Stromal cell of bone marrow (primary cell): ENCODE measurements at regions not wholly inside any gene's neighbourhood (a gene's known extent, or its start where the extent isn't known, plus 50 kb on each side); places are given as distances from the start of the nearest gene placed in this dataset.
"Not testable (repeated sequence)": the region's sequence is repeated elsewhere in the genome, so short reads cannot be mapped to it uniquely, and the experiment has no call there.

Experiments used
- DNase-seq: peaks from one replicate; pipeline ENCODE4 v3.0.0-alpha.2; 2012; ENCODE audit warnings: low read depth

DNA sequence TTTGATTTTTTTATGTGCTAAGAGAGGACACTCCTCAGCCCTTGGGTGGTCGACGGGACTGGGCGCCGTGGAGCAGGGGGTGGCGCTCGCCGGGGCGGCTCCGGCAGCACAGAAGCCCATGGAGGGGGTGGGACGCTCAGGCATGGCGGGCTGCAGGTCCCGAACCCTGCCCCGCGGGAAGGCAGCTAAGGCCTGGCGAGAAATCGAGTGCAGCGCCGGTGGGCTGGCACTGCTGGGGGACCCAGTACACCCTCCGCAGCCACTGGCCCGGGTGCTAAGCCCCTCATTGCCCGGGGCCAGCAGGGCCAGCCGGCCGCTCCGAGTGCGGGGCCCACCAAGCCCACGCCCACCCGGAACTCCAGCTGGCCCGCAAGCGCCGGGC, 669.7 kb upstream of the CTNND2 start:
- DNase-seq = not testable (repeated sequence)

DNA sequence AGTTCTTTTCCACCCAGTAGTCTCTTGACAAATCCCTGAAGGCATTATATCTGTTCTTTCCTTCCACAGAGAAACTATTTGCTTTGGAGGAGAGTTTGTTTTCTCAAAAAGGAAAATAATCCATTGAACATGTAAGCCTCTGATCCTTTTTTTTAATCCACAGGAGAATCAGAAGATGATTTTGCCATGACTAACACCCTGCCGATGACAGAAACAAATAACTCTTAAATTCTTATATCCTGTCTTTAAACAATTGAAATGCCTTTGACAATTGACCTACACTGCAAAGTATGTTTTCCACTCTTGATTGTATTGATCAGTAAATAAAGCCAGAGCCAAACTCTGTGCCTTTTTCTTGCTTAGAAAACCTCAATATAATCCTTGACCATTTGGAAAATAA, 666.4 kb upstream of the CTNND2 start:
- no peak for DNase-seq

DNA sequence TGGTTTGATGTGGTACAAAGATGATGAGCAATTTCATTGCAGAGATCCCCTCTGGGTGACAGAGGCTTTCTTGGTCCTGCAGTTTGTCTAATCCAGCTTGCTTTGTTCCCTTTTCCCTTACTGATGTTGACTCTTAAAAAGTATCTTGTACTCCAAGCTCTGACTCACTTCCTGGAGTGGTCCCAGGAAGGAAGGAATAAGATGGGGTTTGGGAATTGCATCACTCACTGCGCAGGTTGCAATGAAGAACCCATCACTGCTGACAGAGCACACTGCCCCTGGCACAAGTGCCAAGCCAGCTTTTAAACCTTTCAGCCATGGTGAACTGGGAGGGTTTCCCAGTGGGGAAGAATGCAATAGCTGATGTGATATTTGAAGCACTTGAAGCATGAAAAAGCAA, 662.2 kb upstream of the CTNND2 start:
- no peak for DNase-seq

DNA sequence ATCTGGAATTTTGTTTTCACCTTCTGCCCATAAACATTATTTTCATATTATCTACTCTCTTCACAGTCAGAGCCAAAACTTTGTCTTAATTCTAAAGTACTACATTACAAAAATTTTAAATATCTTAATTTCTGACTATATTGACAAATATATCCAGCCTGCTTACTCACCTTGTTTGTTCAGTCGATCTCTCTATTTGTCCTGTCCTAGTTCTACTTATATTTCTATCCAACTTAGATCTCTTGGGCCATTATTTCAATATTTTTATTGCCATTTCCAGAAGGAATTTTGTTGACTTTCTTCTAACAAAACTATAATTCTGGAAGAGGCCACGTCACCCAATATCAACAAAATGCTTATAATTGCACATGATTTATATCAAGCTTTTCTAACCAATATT, 652.8 kb upstream of the CTNND2 start:
- no peak for DNase-seq

DNA sequence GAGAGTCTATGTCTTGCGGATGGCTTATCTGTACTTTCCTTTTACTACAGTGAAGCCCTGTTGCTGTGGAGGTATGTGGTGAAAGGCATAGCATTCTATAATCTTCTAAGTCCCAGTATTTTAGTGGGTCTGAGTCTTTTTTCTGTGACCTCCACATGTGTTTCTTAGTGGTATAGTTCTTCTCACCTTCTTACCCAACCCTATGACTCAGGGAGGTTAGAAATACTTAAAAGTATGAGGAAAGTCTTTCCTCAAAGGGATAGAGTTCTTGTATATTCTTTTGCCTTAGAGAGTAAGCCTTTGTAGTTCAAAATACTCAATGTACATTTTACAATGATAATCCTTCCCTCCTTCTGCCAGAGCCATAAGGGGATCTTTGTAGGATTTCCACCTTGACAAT, 621.9 kb upstream of the CTNND2 start:
- no peak for DNase-seq

DNA sequence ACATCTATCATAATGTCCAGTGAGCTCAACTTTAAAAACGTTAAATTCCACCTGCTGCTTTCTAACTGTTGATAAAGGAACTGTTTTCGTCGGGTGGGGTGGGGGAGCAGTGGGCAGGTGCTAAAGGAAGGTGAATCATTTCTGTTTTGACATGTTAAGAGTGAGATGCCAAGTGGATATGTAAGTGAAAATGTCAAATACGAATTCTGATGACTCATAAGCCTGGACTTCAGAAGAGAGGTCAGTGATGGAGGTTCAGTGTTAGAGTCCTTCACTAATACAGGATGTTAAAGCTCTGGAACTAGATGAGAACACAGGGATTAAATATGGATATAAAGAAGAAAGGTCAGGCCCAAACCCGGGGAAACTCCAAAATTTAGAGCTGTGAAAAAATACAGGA, 617.9 kb upstream of the CTNND2 start:
- no peak for DNase-seq

DNA sequence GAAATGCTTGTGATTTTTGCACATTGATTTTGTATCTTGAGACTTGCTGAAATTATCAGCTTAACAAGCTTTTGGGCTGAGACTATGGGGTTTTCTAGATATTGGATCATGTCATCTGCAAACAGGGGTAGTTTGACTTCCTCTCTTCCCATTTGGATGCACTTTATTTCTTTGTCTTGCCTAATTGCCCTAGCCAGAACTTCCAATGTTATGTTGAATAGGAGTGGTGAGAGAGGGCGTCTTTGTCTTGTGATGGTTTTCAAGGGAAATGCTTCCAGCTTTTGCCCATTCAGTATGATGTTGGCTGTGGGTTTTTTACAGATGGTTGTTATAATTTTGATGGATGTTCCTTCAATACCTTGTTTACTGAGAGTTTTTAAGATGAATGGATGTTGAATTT, 600.7 kb upstream of the CTNND2 start:
- not testable (repeated sequence) for DNase-seq

DNA sequence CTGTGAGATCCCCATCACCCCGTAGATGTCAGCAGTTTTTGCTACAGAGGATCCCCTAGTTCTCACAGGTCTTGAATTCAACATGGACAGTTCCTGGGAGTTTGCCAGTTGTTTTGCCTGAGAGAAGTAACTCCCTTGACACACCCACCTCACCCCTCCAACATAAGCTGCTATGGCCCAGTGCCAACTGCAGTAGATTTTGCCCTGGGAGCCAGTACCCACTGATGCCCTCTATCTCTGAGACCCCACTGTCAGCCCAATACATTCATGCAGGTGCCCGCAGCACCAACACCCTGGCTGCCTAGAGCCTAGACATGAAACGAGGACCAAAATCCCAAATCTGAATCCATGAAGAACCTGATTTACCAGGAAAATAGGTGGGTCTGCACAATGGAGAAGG, 583.9 kb upstream of the CTNND2 start:
- DNase-seq = no peak

DNA sequence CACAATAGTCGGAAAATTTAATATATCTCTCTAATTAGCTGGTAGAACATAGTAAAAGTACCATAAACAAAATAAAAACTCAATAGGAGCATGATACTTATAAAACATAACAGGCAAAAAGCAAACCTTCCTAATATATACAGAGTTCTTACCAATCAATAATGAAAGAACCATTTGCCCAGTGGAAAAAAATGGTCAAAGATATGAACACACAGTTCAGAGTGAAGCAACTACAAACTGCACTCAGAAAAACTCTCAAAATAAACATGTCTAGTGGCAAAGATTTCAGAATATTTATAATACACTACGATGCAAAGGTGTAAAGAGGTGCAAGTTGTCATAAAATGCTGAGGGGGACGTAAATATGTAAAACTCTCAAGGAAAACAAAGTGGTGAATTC, 576.2 kb upstream of the CTNND2 start:
- DNase-seq = no peak

DNA sequence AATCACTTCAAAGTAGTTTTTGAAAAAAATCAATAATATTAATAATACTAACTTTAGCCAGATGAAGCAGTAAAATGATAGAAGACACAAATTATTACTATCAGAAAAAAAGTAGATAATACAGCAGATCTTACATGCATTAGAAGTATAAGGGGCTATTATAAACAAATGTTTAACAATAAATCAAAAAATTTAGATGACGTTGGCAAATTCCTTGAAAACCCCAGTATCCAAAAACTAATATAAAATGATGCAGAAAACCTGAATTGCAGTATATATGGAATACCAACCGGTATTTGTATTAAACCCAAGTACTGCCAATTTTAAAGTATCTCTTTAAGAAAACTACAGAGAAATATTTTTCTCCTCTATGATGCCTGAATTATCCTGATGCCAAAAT, 573.3 kb upstream of the CTNND2 start:
- DNase-seq = no peak

DNA sequence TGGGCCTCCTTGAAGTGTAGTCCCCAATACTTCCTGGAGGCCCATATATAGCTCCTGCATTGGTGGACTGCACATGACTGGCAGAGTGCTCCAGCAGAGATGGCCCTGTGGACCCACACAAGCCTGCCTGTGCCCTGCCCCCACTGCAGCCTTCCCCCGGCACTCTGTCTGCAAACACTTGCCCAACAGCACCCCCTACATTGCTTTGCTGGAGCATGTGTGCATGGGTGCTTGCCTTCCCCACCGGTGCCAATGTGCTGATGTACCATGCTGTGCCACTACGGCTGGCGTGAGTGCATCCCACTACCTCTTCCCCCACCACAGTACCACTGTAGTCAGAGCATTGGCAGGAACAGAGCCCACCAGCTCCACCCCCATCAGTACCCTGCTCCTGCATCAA, 563.6 kb upstream of the CTNND2 start:
- DNase-seq = no peak

DNA sequence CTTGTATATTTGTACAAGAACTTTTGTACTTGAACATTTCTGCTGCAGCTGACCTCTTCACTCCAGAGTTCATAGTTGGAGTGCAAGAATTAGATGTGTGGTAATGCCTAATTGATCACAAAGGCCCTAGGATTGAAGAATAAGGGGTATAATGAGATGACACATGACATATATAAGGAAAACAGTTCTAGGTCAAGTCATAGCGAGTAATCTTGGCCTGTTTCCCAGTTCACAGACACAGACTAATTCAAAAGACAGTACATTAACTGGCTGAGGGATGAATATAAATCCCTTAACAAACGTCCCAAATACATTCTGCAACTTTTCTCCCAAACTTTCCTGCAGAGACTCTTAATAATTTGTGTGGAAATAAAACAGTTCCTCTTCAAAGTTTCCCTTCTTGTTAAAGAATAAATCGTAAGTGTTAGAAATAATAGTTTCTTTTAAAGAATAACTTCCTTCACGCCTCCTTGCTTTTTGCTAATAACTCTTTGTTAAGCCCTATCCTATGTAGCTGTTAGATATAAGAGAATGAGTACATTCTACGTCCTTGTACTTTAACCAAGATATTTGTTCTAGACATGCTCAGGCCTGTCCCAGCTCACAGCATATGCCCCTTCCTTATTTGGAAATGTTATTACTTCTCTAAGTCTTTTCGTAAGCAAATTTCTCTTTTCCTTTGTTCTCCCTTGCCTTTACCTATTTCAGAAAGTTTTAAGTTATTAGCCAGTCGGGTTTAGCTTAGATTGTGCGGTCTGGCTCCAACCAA, 556.4 kb upstream of the CTNND2 start:
- DNase-seq = no peak

DNA sequence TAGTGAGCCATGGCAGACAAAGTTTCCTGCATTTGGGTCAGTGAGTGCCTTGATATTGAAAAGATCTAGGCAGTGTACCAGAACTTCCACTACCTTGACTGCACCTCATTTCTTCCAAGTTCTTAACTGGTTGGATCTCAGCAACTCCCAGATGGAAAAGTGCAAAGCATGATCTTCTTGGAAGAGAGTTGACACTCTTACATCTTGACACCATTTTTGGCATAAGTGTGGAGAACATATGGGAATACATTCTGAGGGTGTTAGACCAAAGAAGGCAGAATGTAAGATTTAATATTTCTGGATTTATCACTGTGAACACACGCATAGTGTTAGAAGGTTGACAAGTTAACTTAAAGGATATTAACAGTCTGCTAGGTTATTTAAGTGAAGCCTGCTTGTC, 555.1 kb upstream of the CTNND2 start:
- DNase-seq = no peak

DNA sequence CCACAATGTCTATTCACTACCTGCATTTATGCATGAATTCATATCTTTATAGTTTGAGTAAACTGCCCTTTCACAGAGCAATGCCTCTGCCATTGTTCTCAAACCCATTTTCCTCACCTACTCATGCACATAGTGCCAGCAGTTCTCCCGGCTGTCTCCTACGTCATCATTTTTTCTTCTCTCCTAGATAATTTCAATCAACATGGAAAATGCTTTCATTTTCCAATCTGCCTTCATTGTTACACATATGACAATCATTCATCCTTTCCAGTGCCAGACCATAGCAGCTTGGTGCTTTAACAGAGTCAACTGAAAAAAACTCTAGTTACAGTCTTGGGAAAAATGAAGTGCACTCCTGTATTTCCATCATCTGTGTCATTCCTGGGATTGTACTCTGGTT, 514.8 kb upstream of the CTNND2 start:
- DNase-seq = no peak

DNA sequence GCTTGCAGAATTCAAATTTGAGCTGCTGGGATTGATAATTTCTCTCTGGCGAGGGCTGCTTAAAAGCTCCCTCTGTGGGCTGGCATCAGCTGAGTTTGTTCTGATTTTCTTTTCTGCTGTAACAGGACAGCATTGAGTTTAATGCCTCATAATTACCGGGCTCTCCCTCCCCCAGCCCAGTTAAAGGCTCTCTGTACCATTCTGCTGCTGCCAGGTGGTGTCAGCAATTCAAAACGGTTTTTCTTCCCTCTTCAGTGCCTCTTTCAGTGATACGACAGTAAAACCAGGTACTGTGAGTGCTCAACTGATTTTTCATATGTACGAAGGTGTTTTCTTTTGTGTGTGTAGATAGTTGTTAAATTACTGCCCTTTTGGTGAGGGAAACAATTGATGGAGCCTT, 509.3 kb upstream of the CTNND2 start:
- DNase-seq = no peak

DNA sequence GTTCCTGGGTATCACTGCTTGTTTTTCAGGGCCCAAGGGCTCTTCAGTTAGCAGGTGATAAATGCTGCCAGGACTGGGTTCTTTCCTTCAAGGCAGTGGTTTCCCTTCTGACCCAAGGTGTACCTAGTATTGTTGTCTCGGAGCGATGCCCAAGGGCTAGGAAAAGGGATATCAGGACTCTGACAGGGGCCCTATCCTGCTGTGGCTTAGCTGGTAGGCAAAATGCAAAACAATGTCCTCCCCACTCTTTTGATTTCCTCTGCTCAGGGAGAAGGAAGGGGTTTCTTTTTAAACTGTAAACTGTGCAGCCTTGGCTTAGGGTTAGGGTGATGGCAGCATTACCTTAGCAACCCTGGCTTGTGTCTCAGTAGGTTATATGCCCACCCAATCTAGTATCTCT, 508.8 kb upstream of the CTNND2 start:
- no peak for DNase-seq

DNA sequence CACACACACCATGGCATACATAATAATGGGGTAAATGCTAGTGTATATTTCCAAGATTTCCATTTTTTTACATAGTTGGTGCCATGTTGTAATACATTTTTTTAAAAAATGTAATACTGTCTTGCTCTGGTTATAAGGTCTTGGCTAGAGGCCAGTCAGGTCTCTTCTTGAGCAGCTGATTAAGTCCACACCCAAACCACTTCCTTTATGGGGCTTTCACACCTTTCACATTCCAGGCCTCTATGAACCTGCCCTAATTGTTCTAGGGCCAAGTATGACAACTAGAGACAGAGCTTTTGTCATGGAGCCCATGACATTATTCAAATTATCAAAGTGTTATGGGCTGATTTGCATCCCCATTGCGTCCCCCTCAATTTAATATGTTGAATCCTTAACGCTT, 495.6 kb upstream of the CTNND2 start:
- DNase-seq = no peak

DNA sequence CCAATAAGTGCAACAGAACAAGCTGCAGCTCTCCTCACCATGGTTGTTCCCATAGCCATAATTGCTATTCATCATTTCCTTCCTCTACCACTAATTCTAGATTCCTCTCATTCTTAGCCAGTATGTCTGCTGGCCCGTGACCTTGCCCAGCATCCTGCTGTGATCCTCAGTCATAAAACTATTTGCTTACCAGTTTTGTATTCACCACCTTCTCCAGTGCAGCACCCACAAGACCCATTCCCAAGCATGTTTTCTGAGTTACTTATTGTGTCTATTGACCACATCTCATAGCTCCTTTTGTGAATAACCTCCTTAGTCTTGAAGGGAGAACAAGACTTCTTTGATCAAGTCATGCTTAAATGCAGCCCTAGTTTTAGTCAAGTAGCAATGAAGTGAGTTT, 488.0 kb upstream of the CTNND2 start:
- DNase-seq = no peak

DNA sequence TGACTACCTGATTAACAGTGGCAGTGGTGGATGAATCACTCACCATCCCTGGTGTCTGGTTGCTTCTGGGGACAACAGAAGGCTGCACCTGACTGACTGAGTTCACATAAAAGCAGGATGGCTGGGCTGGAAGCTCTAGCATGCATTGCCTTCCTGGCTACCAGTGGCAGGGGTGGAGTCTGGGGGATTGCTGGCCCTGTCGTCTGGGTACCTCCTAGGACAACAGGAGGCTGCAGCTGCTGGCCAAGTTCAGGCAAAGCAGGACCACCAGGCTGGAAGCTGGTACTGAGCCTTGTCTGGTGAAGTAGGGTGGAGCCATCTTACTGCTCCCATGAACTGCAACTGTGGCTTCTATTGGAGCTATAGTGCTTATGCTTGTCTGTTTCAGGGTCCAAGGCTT, 480.8 kb upstream of the CTNND2 start:
- DNase-seq = no peak

DNA sequence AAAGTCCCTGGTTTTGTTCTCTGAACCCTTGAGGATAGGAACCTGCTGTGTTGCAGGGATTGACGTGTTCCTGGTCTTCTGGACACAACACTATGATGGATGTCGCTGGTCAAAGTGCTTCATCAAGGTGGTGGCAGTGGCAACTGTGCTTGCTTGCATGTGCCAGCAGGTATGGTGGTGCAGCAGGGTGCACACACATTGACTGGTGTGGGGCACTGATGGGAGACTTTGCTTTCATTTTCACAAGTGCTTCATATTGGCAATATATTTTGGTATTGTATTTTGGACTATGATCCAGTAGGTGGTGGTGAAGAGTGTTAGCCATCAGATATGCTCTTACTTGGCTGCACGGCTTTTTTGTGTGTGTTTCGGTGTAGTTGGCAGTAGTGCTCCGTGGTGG, 479.8 kb upstream of the CTNND2 start:
- DNase-seq = no peak

DNA sequence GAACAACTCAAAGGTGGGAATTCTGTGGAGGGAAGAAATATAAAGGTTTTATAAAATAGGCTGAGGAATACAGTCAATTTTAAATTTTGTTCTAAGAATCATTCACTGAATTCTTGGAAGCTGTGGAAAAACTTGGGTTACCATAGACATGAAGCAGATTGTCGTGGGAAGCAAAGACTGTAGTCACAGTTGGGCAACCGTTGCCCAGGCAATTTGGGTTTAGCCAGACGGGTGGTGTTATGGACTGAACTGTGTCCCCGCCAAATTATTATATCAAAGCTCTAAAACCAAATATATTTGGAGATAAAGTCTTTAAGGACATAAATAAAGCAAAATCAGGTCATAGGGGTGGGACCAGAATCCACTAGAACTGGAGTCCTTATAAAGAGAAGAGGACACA, 463.7 kb upstream of the CTNND2 start:
- no peak for DNase-seq

DNA sequence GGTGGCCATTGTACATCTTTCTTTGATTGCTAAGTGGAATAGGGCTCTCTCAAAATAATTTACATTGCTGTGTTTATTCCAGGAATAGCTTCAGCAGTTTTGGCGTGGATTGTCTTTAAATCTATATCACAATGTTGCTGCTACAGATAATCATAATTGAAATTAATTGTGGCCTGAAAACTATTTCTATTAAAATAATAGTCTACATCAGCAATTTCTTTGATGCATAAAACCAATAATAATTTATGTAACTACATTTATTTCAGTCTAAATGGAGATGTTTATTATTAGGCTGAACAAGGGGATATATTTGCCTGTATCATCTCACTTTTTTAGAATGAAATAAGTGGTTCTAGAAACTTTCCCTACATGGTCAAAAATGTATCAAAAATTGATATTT, 456.0 kb upstream of the CTNND2 start:
- no peak for DNase-seq

DNA sequence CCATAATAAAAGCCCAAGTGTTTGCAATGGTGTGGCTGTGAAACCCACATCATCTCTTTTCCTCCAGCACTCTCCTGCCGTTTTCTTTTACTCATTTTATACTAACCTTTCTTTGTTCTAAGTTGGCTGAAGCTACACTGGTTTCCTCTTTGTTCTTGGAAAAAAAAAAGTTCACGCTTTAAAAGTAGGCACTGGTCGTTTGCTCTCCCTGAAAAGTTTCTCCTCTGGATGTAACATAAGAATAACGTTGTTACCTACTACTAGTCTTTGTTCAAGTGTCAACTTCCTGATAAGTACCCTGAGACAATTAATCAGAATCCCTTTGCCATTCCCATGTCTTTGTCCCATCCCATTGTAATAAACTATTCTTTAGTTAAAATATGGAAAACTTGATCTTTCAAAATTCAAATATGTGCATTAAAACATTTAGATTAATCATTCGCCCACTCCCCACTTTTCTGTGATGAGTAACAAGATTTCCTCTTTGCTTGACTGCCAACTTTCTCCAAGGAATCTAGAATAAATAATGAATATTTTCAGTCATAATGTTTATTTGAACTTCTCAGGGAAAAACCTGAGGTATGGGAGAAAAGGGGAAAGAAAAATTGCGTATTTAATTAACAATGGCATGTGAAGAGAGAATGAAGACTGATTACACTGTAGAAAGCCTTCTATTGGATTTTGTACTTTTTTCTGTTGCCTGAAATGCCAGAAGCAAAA, 454.3 kb upstream of the CTNND2 start:
- DNase-seq = no peak

DNA sequence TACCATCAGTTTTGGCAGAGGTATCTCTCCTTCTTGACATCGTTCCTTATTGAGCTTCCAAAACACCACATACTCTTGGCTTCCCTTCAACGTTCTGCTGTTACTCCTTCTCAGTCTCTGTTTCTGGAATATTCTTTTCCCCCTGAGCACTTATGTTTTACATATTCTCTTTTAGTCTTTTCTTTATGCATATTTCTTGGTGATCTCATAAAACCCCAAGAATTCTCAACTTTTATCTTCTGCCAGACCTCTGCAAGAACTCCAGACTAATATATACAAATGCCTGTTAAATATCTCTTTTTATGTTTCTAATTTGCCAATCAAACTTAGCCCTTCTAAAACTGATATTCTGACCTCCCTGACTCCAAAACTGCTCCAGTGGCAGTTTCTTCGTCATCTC, 453.4 kb upstream of the CTNND2 start:
- no peak for DNase-seq
